Adrenal gland (tissue), 9 donors: ENCODE measurements at regions not wholly inside any gene's neighbourhood (a gene's known extent, or its start where the extent isn't known, plus 50 kb on each side); places are given as distances from the start of the nearest gene placed in this dataset.
A peak's percentile ranks its signal among the peaks of the same experiment; 100 is the strongest.

ENCODE experiments used
- DNase-seq, 7 donors: peaks; one replicate each; pipeline ENCODE4 v3.0.0-alpha.2; 2019 to 2020
- H3K27ac ChIP-seq, 5 donors: fragments of 200-600 bp; sonication (generic) in 4 of 5; 1 replicate in 3 of 5; 2 replicates in 2 of 5; pipeline versions ENCODE4 v1.5.1 to v1.8.0; 2016 to 2020; ENCODE audit warnings: mild to moderate bottlenecking in 1 of 5
- H3K27me3 ChIP-seq: fragments of 200-600 bp; 2 replicates; pipeline ENCODE4 v1.8.0; 2021
- H3K36me3 ChIP-seq, 2 donors: fragments of 200-600 bp; replicated peaks in 1 of 2; 1 replicate in 1 of 2; 2 replicates in 1 of 2; pipeline versions ENCODE4 v1.5.1 to v1.8.0; 2018 to 2022
- H3K4me1 ChIP-seq, 2 donors: fragments of 200-600 bp; replicated peaks in 1 of 2; 1 replicate in 1 of 2; 2 replicates in 1 of 2; pipeline versions ENCODE4 v1.5.1 to v1.8.0; 2018 to 2021
- H3K4me3 ChIP-seq, 4 donors: fragments of 200-600 bp; sonication (generic) in 3 of 4; one replicate each; pipeline ENCODE4 v1.5.1; 2016 to 2018
- H3K9me3 ChIP-seq, 3 donors: fragments of 200-600 bp; sonication (generic) in 1 of 3; replicated peaks in 1 of 3; 1 replicate in 2 of 3; 2 replicates in 1 of 3; pipeline versions ENCODE4 v1.5.1 to v1.8.0; 2016 to 2021
- POLR2A ChIP-seq, 2 donors: fragments of 450-650 bp; IDR thresholded peaks; one replicate each; pipeline ENCODE4 v1.6.1; 2017; ENCODE audit warnings: antibody characterized with exemption in 2 of 2, mild to moderate bottlenecking in 2 of 2, moderate library complexity in 1 of 2
- WGBS, 4 donors: extraction: QIAGEN DNeasy Blood & Tissue Kit in 2 of 4; methylation state at CpG; one replicate each; pipeline versions ENCODE4 v1.1.5 to v1.1.7; 2013 to 2017; 5-methylcytosine and 5-hydroxymethylcytosine counted together
- intact Hi-C, 2 donors: fragments of 100-400 bp; cut with DNase I; formaldehyde crosslinking; loops; one replicate each; pipeline versions ENCODE4 v1.14.1 to v1.15.0; 2022 to 2023
- TF ChIP-seq, protein P1 (sequence below), 6 experiments: fragments of 450-650 bp in 4 of 6; fragments of 200-600 bp in 2 of 6; sonication (generic) in 1 of 6; IDR thresholded peaks; 1 replicate in 5 of 6; 2 replicates in 1 of 6; pipeline versions ENCODE4 v1.5.1 to v1.8.0; 2016 to 2021; ENCODE audit warnings: antibody characterized with exemption in 6 of 6, mild to moderate bottlenecking in 2 of 6, moderate library complexity in 1 of 6
- donor health status: healthy with polysubstance abuse.
- donor health status: Bipolar disorder and iron deficiency.
- donor health status: DM: yes; HTN: yes; CAD: no.
- donor health status: DM: no; HTN: no; CAD: no.
- donor health status: DM: no; HTN: no; CAD: no.

DNA sequence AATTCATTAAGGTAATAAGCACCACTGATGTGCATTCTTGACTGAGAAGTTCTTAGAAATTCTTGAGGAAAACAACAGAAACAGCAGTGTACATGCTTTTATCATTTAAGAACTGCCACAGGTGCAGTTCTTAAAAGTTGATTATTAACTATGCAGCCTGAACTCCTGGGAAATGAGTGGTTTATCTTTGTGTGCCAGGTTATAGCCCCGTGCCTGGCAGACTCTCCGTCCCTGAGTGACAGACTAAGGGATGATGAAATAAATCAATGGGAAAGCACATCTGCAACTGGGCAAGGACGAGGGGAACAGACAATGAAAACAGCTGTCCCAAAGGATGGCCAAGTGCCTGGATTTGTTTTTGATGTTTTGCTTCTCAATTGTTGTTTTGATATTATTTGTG lies 84.4 kb upstream of the SPATA13 start:
- no peaks in the 10 kb centered on the region for H3K36me3 ChIP-seq
- intact Hi-C loops = no loop called here
- WGBS, 4 donors = 22 to 35% (median 29%) methylated on average over 3 of the region's 3 CpGs
- H3K27me3 ChIP-seq = no peaks in the 10 kb centered on the region
- H3K4me1 ChIP-seq = peaks cover 18 to 24% of the 10 kb centered on the region in 2 donors
- H3K27ac ChIP-seq = peak overlapping the region; percentile 22 to 78 (median 70)
- TF ChIP-seq POLR2A (IDR thresholded peaks at IDR 0.05) = no peak
- TF ChIP-seq, protein P1, sequence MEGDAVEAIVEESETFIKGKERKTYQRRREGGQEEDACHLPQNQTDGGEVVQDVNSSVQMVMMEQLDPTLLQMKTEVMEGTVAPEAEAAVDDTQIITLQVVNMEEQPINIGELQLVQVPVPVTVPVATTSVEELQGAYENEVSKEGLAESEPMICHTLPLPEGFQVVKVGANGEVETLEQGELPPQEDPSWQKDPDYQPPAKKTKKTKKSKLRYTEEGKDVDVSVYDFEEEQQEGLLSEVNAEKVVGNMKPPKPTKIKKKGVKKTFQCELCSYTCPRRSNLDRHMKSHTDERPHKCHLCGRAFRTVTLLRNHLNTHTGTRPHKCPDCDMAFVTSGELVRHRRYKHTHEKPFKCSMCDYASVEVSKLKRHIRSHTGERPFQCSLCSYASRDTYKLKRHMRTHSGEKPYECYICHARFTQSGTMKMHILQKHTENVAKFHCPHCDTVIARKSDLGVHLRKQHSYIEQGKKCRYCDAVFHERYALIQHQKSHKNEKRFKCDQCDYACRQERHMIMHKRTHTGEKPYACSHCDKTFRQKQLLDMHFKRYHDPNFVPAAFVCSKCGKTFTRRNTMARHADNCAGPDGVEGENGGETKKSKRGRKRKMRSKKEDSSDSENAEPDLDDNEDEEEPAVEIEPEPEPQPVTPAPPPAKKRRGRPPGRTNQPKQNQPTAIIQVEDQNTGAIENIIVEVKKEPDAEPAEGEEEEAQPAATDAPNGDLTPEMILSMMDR (IDR thresholded peaks at IDR 0.05) = no peak
- no peak overlapping the region for H3K4me3 ChIP-seq
- DNase-seq = peak in 3 of 7 donors; percentile 24 to 63 (median 38)
- no peaks in the 10 kb centered on the region for H3K9me3 ChIP-seq

DNA sequence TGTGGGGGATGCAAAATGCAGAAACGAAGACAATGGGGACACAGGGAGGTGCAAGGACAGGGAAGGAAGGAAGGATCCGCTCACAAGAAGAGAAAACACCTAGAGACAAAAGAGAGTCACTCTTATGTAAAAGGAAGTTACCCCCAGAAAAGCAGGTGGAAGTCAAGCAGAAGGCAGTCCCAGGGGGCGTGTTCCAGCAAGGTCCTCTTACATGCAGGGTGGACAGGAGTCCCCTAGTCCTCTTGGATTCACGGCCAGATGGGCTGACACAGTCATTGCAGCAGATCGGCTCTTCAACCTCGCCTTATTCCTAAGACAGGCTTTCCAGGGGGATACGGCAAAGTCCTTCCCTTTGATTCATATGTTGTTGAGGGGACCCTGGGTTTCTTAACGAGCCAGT lies 83.9 kb upstream of the SPATA13 start:
- no peak for DNase-seq
- Histone ChIP-seq H3K9me3 (no peaks in the 10 kb centered on the region), H3K27me3 (no peaks in the 10 kb centered on the region), H3K27ac (peak overlapping the region in 3 of 5 donors; percentile 62 to 78 (median 76)), H3K4me1 (peaks cover 18 to 29% of the 10 kb centered on the region in 2 donors), H3K36me3 (no peaks in the 10 kb centered on the region), H3K4me3 (no peak overlapping the region)
- intact Hi-C loops = no loop called here
- WGBS, 4 donors = 75 to 81% (median 77%) methylated on average over 8 of the region's 8 CpGs
- no peak for TF ChIP-seq POLR2A (IDR thresholded peaks at IDR 0.05)
- TF ChIP-seq, protein P1 (IDR thresholded peaks at IDR 0.05) = no peak

DNA sequence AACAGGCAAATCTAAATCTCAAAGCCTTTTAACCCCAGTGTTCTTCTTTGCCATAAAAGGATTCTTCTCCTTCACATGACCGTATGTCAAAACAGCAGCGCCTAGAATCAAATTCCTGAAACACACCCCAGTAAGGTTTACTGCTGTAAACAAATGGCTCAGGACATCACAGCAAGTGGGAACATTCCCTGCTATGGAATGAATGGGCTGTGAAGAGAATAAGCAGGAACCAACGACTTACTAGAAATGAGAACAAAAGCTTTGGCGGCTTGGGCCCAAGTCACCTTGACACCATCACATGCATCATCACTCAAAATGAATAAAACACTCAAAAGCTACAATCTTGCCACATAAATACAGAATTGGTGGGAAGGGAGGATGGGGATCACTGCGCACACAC lies 80.4 kb upstream of the SPATA13 start:
- peaks cover 13 to 24% of the 10 kb centered on the region in 2 donors for H3K4me1 ChIP-seq
- H3K27ac ChIP-seq = no peak overlapping the region
- TF ChIP-seq POLR2A (IDR thresholded peaks at IDR 0.05) = no peak
- TF ChIP-seq, protein P1 (IDR thresholded peaks at IDR 0.05) = no peak
- intact Hi-C loops = no loop called here
- no peaks in the 10 kb centered on the region for H3K9me3 ChIP-seq
- H3K4me3 ChIP-seq = no peak overlapping the region
- no peak for DNase-seq
- H3K27me3 ChIP-seq = no peaks in the 10 kb centered on the region
- WGBS, 4 donors = 83 to 88% (median 84%) methylated on average over 5 of the region's 5 CpGs
- no peaks in the 10 kb centered on the region for H3K36me3 ChIP-seq

DNA sequence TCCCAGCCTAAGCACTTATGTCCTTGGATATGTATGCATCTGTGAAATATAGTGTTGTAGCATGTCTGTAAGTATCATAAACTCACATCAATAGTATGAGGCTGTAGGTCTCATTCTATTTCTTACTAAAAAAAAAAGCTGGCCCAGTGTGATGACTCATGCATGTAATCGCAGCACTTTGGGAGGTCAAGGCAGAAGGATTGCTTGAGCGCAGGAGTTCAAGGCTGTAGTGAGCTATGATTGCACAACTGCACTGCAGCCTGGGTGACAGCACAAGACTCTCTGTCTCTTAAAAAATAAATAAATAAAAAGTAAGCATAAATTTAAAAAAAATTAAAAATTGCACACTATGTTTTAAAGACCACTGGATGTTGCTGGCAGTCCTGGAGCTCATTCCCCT lies 79.1 kb upstream of the SPATA13 start:
- Histone ChIP-seq H3K9me3 (no peaks in the 10 kb centered on the region), H3K27ac (no peak overlapping the region), H3K4me3 (no peak overlapping the region), H3K36me3 (no peaks in the 10 kb centered on the region), H3K4me1 (peaks cover 3 to 12% of the 10 kb centered on the region in 2 donors), H3K27me3 (no peaks in the 10 kb centered on the region)
- TF ChIP-seq, protein P1 (IDR thresholded peaks at IDR 0.05) = no peak
- TF ChIP-seq POLR2A (IDR thresholded peaks at IDR 0.05) = no peak
- peak; percentile 61 to 81 (median 74) for DNase-seq
- WGBS, 4 donors = 39 to 44% (median 40%) methylated on average over 2 of the region's 2 CpGs
- intact Hi-C loops = no loop called here
